ENCODE measurements at regions not wholly inside any gene's neighbourhood (a gene's known extent, or its start where the extent isn't known, plus 50 kb on each side); places are given as distances from the start of the nearest gene placed in this dataset.

DNA sequence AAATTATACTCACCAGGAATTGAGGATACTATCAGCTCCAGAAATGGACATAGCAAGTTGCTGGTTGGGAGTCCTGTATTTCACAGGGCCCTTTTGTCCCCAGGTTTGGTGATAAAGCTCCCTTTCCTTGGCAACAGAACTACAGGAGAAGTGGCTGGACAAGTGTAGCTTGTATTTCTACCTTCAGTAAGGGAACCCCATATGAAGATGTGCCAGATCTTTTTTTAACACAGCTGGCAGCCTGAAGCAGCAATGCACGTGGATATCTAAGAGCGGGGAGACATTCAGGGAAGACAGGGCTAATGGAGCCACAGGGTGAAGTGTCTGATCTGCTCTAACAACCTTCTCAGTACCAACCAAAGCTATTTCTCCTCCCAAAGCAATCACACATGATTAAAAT lies 373.9 kb upstream of the ID4 start:
- no peak for TF ChIP-seq POLR2A (IDR thresholded peaks at IDR 0.05; ENCODE audit: low read length)
- no peak for TF ChIP-seq GATA1 (IDR thresholded peaks at IDR 0.05; ENCODE audit: low read depth, low read length)
